B cell (primary cell): ENCODE measurements at regions not wholly inside any gene's neighbourhood (a gene's known extent, or its start where the extent isn't known, plus 50 kb on each side); places are given as distances from the start of the nearest gene placed in this dataset.

Experiments used
- EZH2 ChIP-seq: IDR thresholded peaks from 2 replicates; pipeline ENCODE4 v1.6.1; 2012; ENCODE audit warnings: borderline replicate concordance, low read depth, mild to moderate bottlenecking, moderate library complexity, low read length; ENCODE audit not compliant: insufficient read depth, poor library complexity, severe bottlenecking
- TF ChIP-seq, protein P1 (sequence below): fragments of 200-600 bp; IDR thresholded peaks from one replicate; pipeline ENCODE4 v1.8.0; 2022; ENCODE audit warnings: antibody characterized with exemption, mild to moderate bottlenecking

DNA sequence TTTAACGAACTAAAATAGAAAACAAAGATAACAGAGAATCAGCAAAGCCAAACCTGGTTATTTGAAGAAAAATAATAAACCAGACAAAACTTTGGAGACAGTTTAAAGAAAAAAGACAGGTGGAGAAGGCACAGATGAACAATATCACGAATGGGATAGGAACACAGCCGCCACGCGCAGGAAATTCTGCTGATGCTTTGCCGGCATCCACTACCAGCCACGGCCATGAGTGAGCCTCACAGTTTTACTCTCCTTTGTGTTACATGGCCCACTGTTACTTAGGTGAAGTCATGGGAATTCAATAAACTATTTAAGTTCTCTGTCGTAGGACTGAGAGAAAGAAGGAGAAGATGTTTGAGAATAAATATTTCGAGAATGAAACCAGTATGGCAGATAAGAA is 503.4 kb downstream of the TTLL7 start:
- TF ChIP-seq, protein P1, sequence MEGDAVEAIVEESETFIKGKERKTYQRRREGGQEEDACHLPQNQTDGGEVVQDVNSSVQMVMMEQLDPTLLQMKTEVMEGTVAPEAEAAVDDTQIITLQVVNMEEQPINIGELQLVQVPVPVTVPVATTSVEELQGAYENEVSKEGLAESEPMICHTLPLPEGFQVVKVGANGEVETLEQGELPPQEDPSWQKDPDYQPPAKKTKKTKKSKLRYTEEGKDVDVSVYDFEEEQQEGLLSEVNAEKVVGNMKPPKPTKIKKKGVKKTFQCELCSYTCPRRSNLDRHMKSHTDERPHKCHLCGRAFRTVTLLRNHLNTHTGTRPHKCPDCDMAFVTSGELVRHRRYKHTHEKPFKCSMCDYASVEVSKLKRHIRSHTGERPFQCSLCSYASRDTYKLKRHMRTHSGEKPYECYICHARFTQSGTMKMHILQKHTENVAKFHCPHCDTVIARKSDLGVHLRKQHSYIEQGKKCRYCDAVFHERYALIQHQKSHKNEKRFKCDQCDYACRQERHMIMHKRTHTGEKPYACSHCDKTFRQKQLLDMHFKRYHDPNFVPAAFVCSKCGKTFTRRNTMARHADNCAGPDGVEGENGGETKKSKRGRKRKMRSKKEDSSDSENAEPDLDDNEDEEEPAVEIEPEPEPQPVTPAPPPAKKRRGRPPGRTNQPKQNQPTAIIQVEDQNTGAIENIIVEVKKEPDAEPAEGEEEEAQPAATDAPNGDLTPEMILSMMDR = no peak
- no peak for TF ChIP-seq EZH2
